Heart left ventricle (tissue), 16 donors: ENCODE measurements at regions not wholly inside any gene's neighbourhood (a gene's known extent, or its start where the extent isn't known, plus 50 kb on each side); places are given as distances from the start of the nearest gene placed in this dataset.

ENCODE experiments used
- ATAC-seq, 4 donors: fragments of 200-7000 bp; cut with Tn5 transposase; one replicate each; pipeline ENCODE4 v1.9.1; 2020 to 2022; ENCODE audit warnings: moderate library complexity in 4 of 4, mild to moderate bottlenecking in 3 of 4, moderate number of reproducible peaks in 1 of 4
- DNase-seq, 5 donors: peaks; one replicate each; pipeline ENCODE4 v3.0.0-alpha.2; 2020
- H3K27ac ChIP-seq, 12 donors: fragments of 200-600 bp; sonication (generic) in 4 of 12; one replicate each; pipeline versions ENCODE4 v1.5.0 to v1.8.0; 2016 to 2022; ENCODE audit warnings: mild to moderate bottlenecking in 2 of 12
- H3K27me3 ChIP-seq, 9 donors: fragments of 200-600 bp; sonication (generic) in 2 of 9; one replicate each; pipeline versions ENCODE4 v1.5.1 to v1.8.0; 2016 to 2022; ENCODE audit warnings: mild to moderate bottlenecking in 3 of 9
- H3K36me3 ChIP-seq, 9 donors: fragments of 200-600 bp; sonication (generic) in 2 of 9; one replicate each; pipeline versions ENCODE4 v1.5.0 to v1.8.0; 2018 to 2022; ENCODE audit warnings: mild to moderate bottlenecking in 2 of 9
- H3K4me1 ChIP-seq, 12 donors: fragments of 200-600 bp; sonication (generic) in 4 of 12; one replicate each; pipeline versions ENCODE4 v1.5.0 to v1.8.0; 2016 to 2022; ENCODE audit warnings: mild to moderate bottlenecking in 3 of 12
- H3K4me3 ChIP-seq, 12 donors: fragments of 200-600 bp; sonication (generic) in 4 of 12; one replicate each; pipeline versions ENCODE4 v1.5.0 to v1.8.0; 2017 to 2022; ENCODE audit warnings: mild to moderate bottlenecking in 9 of 12, moderate library complexity in 4 of 12
- H3K9me3 ChIP-seq, 12 donors: fragments of 200-600 bp; sonication (generic) in 4 of 12; one replicate each; pipeline versions ENCODE4 v1.5.0 to v1.8.0; 2016 to 2022; ENCODE audit warnings: mild to moderate bottlenecking in 1 of 12
- POLR2A ChIP-seq, 2 donors: fragments of 450-650 bp; IDR thresholded peaks; one replicate each; pipeline ENCODE4 v1.6.1; 2017; ENCODE audit warnings: antibody characterized with exemption in 2 of 2, mild to moderate bottlenecking in 2 of 2, moderate library complexity in 2 of 2
- WGBS, 4 donors: extraction: QIAGEN DNeasy Blood & Tissue Kit in 2 of 4; methylation state at CpG; one replicate each; pipeline versions ENCODE4 v1.1.5 to v1.1.7; 2013 to 2018; 5-methylcytosine and 5-hydroxymethylcytosine counted together
- intact Hi-C, 10 donors: fragments of 100-400 bp; cut with DNase I; formaldehyde crosslinking; loops; one replicate each; pipeline versions ENCODE4 v1.11.1 to v1.14.2; 2022
- TF ChIP-seq, protein P1 (sequence below), 12 donors: fragments of 200-600 bp; sonication (generic) in 4 of 12; IDR thresholded peaks; one replicate each; pipeline versions ENCODE4 v1.5.0 to v1.8.0; 2018 to 2022; ENCODE audit warnings: antibody characterized with exemption in 12 of 12, mild to moderate bottlenecking in 5 of 12
- donor health status: ischemic (EF 13 %, LVEDD 7.1; RV severe dilation, severe dysfunction).
- donor health status: healthy with polysubstance abuse.
- donor health status: DM: no; HTN: yes; CAD: no.
- donor health status: DM: no; HTN: no; CAD: no.
- donor health status: ischemic (EF 25% LVEDD 6.9; RV normal size, moderate dysfunction).
- donor health status: ischemic (EF 25% LVEDD 5.7; RV mildly dilated, moderate dysfunction).
- donor health status: healthy.
- donor health status: DM: yes; HTN: yes; CAD: no.
- donor health status: ischemic (EF 35%, LVEDD 5.7; RV mildly dilated, moderate dysfunction).
- donor health status: nonischemic (EF 11% LVEDD 7.7; RV severe dilation, severe dysfunction).
- donor health status: DM: yes; HTN: yes; CAD: no.
- donor health status: PGD.
- donor health status: ischemic (EF 29% LVEDD 5.4; RV normal size, mild dysfunction).
- donor health status: nonischemic (EF 23%, LVEDD 6.1; RV moderate dilation, normal function).

- DNase-seq (no peak), ATAC-seq (no peak)
- TF ChIP-seq POLR2A (IDR thresholded peaks at IDR 0.05), result no peak
- TF ChIP-seq, protein P1, sequence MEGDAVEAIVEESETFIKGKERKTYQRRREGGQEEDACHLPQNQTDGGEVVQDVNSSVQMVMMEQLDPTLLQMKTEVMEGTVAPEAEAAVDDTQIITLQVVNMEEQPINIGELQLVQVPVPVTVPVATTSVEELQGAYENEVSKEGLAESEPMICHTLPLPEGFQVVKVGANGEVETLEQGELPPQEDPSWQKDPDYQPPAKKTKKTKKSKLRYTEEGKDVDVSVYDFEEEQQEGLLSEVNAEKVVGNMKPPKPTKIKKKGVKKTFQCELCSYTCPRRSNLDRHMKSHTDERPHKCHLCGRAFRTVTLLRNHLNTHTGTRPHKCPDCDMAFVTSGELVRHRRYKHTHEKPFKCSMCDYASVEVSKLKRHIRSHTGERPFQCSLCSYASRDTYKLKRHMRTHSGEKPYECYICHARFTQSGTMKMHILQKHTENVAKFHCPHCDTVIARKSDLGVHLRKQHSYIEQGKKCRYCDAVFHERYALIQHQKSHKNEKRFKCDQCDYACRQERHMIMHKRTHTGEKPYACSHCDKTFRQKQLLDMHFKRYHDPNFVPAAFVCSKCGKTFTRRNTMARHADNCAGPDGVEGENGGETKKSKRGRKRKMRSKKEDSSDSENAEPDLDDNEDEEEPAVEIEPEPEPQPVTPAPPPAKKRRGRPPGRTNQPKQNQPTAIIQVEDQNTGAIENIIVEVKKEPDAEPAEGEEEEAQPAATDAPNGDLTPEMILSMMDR (IDR thresholded peaks at IDR 0.05), result no peak
- Histone ChIP-seq H3K36me3 (no peaks in the 10 kb centered on the region), H3K9me3 (no peaks in the 10 kb centered on the region), H3K27me3 (no peaks in the 10 kb centered on the region), H3K4me3 (no peak overlapping the region), H3K27ac (no peak overlapping the region), H3K4me1 (peaks cover 0 to 30% (median 4%) of the 10 kb centered on the region in 12 donors)
- WGBS, 4 donors, result 95 to 98% (median 97%) methylated on average over 5 of the region's 5 CpGs
- intact Hi-C loops, result loop anchor here in 2 of 10 donors (2.0 to 5.0 kb wide), 2 partner anchors 15 to 34 kb away; no protein-coding TSS in a partner anchor
These were observed 197.6 kb upstream of the BLID start for GRCh38 chr11:122313581-122313980.

DNA sequence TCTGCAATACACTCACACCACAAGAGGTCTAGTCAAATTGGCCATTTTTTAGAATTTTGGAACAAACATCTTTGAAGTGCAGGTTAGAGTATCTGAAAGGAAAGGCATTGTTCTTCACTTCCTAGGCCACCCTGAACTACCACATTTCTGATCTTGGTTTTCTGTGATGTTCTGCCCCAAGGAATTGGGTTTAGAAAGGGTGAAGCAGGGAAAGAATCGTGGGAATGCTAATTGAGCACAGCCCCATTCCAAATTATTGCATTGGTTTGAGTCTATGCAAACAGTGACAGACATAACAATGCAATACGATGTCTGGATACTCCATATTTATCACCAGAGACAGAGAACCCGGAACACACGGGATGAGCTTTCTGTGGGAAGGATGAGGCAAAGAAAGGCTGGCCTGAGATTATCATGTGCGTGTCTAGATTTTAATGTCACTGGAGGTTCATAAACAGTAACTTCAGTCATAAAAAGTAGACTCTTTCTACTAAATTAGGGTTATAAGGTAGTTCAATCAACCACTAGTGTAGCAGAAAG is 195.3 kb upstream of the BLID start:
- Histone ChIP-seq H3K4me1 (peaks cover 0 to 20% (median 2%) of the 10 kb centered on the region in 12 donors), H3K27me3 (no peaks in the 10 kb centered on the region), H3K36me3 (no peaks in the 10 kb centered on the region), H3K4me3 (no peak overlapping the region), H3K27ac (peak overlapping the region in 1 of 12 donors; percentile 13), H3K9me3 (no peaks in the 10 kb centered on the region)
- no peak for ATAC-seq
- intact Hi-C loops, result loop anchor here in 1 of 10 donors (5.0 kb wide), 1 partner anchor 36 kb away; no protein-coding TSS in a partner anchor
- DNase-seq, result no peak
- 89 to 93% (median 93%) methylated on average over 5 of the region's 5 CpGs for WGBS, 4 donors
- TF ChIP-seq POLR2A (IDR thresholded peaks at IDR 0.05), result no peak
- TF ChIP-seq, protein P1 (IDR thresholded peaks at IDR 0.05), result no peak

DNA sequence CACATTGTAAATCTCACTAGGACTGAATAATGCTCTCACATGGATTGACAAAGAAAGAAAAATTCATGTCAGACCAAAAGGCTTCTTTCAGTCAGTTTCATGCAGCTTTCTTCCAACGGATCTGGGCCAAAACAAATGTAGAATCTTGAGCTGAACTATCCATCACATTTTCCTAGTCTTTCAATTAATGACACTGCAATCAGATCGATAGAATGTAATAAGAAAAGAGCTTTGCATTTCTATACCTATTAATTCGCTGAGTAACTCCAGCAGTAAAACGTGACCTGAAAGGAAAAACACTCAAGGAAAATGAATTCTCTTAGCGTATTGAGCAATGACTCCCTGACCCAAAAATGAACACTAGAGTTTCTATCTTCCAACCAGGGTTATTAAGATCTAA is 194.8 kb upstream of the BLID start:
- no peak overlapping the region for H3K4me3 ChIP-seq
- intact Hi-C loops, result loop anchor here in 1 of 10 donors (5.0 kb wide), 1 partner anchor 37 kb away; no protein-coding TSS in a partner anchor

DNA sequence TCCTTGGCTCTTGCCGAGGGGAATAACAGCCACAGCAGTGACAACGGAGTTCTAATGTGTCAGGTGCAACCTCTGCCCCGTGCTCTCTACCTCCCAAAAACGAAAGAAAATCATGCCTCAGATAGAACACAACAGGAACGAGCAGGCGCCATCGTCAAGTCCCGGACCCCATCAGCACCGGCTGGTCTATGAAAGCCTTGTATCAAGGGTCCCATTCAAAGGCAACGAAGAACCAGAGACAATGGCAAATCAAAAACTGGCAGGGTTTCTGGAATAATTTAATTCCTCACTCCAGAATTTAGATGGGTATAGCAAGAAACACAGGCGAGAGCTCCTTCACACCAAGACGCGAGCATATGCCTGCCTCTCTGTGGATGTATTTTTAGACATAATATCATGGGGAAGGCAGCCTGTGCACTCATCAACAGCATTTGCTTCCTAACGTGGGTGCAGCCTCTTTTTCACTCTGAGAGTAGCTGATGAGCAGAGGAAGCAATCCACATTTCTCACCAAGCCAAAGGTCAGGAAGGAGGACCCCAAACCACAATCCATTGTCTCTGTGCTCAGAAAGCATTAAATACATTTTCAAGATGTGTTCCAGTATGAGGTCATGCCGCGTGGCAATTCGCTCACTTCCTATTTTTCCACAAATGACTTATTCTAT is 193.4 kb upstream of the BLID start:
- H3K27me3 ChIP-seq, result no peaks in the 10 kb centered on the region
- peaks cover 0 to 33% (median 3%) of the 10 kb centered on the region in 12 donors for H3K4me1 ChIP-seq
- TF ChIP-seq POLR2A (IDR thresholded peaks at IDR 0.05), result peak in 1 of 2 donors; percentile 34
- TF ChIP-seq, protein P1 (IDR thresholded peaks at IDR 0.05), result no peak
- intact Hi-C loops, result loop anchor here in 3 of 10 donors (2.0 to 10.0 kb wide), 3 partner anchors 131 to 655 kb away; no protein-coding TSS in a partner anchor
- 26 to 31% (median 30%) methylated on average over 17 of the region's 17 CpGs for WGBS, 4 donors
- H3K4me3 ChIP-seq, result peak overlapping the region; percentile 0 to 57 (median 46)
- H3K9me3 ChIP-seq, result no peaks in the 10 kb centered on the region
- no peaks in the 10 kb centered on the region for H3K36me3 ChIP-seq
- H3K27ac ChIP-seq, result peak overlapping the region in 11 of 12 donors; percentile 3 to 90 (median 62)
- ATAC-seq (peak; percentile 82 to 96 (median 90)), DNase-seq (peak in 3 of 5 donors; percentile 23 to 35 (median 33))

More for the DNA sequence above, 194.8 kb upstream of the BLID start:
- WGBS, 4 donors, result 73 to 95% (median 76%) methylated on average over 5 of the region's 5 CpGs
- TF ChIP-seq, protein P1 (IDR thresholded peaks at IDR 0.05), result no peak
- no peak for TF ChIP-seq POLR2A (IDR thresholded peaks at IDR 0.05)
- no peaks in the 10 kb centered on the region for H3K27me3 ChIP-seq
- H3K9me3 ChIP-seq, result no peaks in the 10 kb centered on the region
- DNase-seq (no peak), ATAC-seq (no peak)
- H3K27ac ChIP-seq, result peak overlapping the region in 1 of 12 donors; percentile 85
- no peaks in the 10 kb centered on the region for H3K36me3 ChIP-seq
- H3K4me1 ChIP-seq, result peaks cover 0 to 23% (median 2%) of the 10 kb centered on the region in 12 donors
